Natural killer cell treated with Interleukin-12 subunit alpha and Interleukin-12 subunit beta and Interleukin-15 and Interleukin-18, amount 100 ng/mL, for 72 hours (primary cell): ENCODE measurements at regions not wholly inside any gene's neighbourhood (a gene's known extent, or its start where the extent isn't known, plus 50 kb on each side); places are given as distances from the start of the nearest gene placed in this dataset.

ENCODE experiments used
- ATAC-seq, 2 donors: fragments of 150-1000 bp; cut with Tn5 transposase in 1 of 2; sonication (Bioruptor Pico), chemical (Tn5 transposase) in 1 of 2; 2 replicates each; pipeline ENCODE4 v1.10.0; 2021
- DNase-seq: peaks from one replicate; pipeline ENCODE4 v3.0.0; 2022; ENCODE audit warnings: low spot score
- H3K27ac Mint-ChIP-seq, 2 donors: 1 replicate in 1 of 2; 2 replicates in 1 of 2; pipeline ENCODE4 v1.8.0; 2022; ENCODE audit warnings: mixed read lengths in 2 of 2, mild to moderate bottlenecking in 1 of 2, moderate library complexity in 1 of 2
- H3K27me3 Mint-ChIP-seq, 2 donors: 1 replicate in 1 of 2; 2 replicates in 1 of 2; pipeline ENCODE4 v1.8.0; 2022; ENCODE audit warnings: mixed read lengths in 2 of 2
- H3K36me3 Mint-ChIP-seq: one replicate; pipeline ENCODE4 v1.8.0; 2022; ENCODE audit warnings: mixed read lengths
- H3K4me1 Mint-ChIP-seq, 2 donors: 1 replicate in 1 of 2; 2 replicates in 1 of 2; pipeline ENCODE4 v1.8.0; 2022; ENCODE audit warnings: low read depth in 2 of 2, mixed read lengths in 2 of 2, mild to moderate bottlenecking in 1 of 2
- H3K4me3 Mint-ChIP-seq: one replicate; pipeline ENCODE4 v1.8.0; 2022; ENCODE audit warnings: mixed read lengths
- H3K9me3 Mint-ChIP-seq: 2 replicates; pipeline ENCODE4 v1.8.0; 2022; ENCODE audit warnings: mixed read lengths

DNA sequence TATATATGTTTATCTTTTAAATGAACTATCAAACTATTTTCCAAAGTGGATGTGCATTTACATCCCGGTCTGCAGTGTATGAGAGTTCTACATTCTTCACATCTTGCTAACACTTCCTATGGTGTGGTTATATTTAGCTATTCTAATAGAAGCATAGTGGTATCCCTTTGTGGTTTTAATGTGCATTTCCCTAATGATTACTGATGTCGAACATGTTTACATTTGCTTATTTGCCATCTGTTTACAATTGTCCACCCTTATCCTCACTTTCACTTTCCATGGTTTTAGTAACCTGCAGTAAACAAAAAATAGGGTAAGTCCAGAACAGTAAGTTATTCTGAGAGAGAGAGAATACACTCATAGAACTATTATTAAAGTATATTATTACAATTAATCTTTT is 360.5 kb upstream of the NAALADL2 start:
- peaks cover 3% of the 10 kb centered on the region for H3K9me3 Mint-ChIP-seq

DNA sequence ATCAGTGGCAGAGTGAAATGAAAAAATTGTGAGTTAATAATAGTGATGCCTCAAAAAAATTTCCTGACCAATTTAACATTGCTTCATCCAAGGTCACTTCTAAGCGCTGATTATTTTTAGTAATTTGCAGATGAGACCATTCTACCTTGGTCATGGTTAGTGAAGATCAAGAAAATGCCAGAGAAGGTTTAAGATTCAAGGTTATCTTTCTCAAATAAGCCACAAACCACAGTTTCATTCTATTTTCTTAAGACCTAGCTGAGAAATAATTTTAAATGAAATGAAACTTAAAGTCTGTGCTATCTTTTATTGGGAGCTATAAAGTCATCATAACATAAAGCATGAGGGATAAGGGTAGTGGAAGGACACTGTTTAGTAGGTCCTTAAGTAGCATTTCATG is 353.9 kb upstream of the NAALADL2 start:
- no peaks in the 10 kb centered on the region for H3K4me1 Mint-ChIP-seq
- H3K36me3 Mint-ChIP-seq: no peaks in the 10 kb centered on the region
- no peak overlapping the region for H3K27ac Mint-ChIP-seq
- H3K4me3 Mint-ChIP-seq: no peak overlapping the region
- H3K27me3 Mint-ChIP-seq: no peaks in the 10 kb centered on the region
- ATAC-seq (no peak), DNase-seq (no peak)
- no peaks in the 10 kb centered on the region for H3K9me3 Mint-ChIP-seq

More for the DNA sequence above, 360.5 kb upstream of the NAALADL2 start:
- Mint-ChIP-seq H3K4me1 (no peaks in the 10 kb centered on the region), H3K27ac (no peak overlapping the region), H3K36me3 (no peaks in the 10 kb centered on the region), H3K4me3 (no peak overlapping the region), H3K27me3 (no peaks in the 10 kb centered on the region)
- no peak for DNase-seq
- no peak for ATAC-seq

DNA sequence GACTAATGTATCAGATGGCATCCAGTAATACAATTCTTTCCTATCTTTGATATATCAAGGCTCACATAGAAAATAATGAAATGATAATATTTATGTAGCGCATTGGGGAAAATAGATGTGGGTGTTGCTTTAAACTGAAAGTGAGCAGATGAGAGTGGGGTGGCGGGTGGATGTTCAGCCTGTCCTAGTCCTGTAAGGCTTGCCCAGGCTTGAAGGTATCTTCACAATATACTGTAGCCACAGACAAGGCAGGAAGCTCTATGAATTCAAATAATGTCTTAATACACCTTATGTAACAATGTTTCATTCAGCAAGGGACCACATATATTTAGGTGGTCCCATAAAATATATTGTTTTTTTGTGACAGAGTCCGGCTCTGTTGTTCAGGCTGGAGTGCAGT is 334.9 kb upstream of the NAALADL2 start:
- Mint-ChIP-seq H3K4me1 (no peaks in the 10 kb centered on the region), H3K27me3 (no peaks in the 10 kb centered on the region), H3K36me3 (peaks cover 10% of the 10 kb centered on the region), H3K9me3 (peaks cover 3% of the 10 kb centered on the region), H3K4me3 (no peak overlapping the region), H3K27ac (no peak overlapping the region)
- ATAC-seq (no peak), DNase-seq (no peak)

DNA sequence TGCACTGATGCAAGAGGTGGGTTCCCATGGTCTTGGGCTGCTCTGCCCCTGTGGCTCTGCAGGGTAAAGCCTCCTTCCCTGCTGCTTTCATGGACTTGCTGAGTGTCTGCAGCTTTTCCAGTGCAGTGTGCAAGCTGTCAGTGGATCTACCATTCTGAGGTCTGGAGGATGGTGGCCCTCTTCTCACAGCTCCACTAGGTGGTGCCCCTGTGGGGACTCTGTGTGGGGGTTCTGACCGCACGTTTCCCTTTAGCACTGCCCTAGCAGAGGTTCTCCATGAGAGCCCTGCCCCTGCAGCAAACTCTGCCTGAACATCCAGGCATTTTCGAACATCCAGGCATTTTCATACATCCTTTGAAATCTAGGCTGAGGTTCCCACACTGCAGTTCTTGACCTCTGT is 329.8 kb upstream of the NAALADL2 start:
- Mint-ChIP-seq H3K27me3 (no peaks in the 10 kb centered on the region), H3K36me3 (peaks cover 5% of the 10 kb centered on the region), H3K9me3 (peaks cover 3% of the 10 kb centered on the region), H3K4me3 (no peak overlapping the region), H3K4me1 (no peaks in the 10 kb centered on the region), H3K27ac (no peak overlapping the region)
- ATAC-seq (no peak), DNase-seq (no peak)

DNA sequence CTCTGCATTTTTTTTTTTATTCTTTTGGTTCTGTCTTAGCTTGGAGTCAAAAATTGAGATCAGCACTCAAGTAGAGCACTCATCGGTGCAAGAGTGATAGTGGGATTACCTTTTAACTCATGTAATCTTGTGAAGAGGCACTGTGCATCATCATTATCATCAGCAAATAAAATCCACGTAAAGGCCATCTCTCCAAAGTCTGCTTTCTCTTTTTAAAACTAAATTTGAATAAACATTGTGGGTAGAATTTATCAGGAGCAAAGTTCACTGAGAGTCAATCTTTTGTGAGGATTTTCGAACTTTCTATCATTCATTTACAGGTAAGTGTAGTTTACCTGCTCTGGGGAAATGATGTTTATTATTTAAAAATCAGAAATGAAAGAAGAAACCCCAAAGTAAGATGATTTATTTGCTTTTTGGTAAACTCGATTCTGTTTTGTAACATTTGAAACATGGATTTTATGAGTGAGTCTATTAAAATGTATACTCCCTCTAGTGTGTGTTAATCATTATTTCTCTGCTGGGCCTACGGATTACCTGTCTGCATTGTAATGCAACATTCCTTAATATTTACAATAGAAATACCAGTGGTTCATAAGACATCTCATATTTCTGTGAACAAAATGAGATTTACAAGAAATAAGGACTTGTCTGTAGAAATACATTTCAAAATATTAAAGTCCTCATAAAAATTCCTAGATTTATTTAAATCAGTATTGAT is 327.7 kb upstream of the NAALADL2 start:
- no peak for ATAC-seq
- H3K9me3 Mint-ChIP-seq: peaks cover 3% of the 10 kb centered on the region
- DNase-seq: no peak
- H3K4me3 Mint-ChIP-seq: no peak overlapping the region
- H3K36me3 Mint-ChIP-seq: peaks cover 5% of the 10 kb centered on the region
- H3K27me3 Mint-ChIP-seq: no peaks in the 10 kb centered on the region
- H3K27ac Mint-ChIP-seq: no peak overlapping the region
- H3K4me1 Mint-ChIP-seq: no peaks in the 10 kb centered on the region

DNA sequence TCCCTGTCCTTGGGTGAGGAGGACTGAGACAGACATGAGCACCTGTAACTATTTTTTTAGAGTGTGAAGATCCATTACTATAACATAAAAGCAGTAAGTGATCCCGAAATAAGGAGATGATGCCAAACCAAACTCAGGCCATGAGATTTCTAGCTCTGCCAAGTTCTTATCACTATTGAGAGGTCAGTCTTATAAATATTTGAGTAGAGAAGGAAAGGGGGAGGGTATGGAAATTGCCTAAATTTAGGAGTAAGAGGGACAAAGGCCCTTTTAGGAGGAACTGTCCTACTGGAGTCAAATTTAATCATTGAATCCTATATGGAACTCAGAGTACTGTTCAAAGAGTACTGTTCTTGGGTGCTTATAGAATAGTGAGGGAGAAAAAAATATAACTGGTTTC is 326.9 kb upstream of the NAALADL2 start:
- Mint-ChIP-seq H3K9me3 (peaks cover 3% of the 10 kb centered on the region), H3K27ac (no peak overlapping the region), H3K36me3 (peaks cover 5% of the 10 kb centered on the region), H3K27me3 (no peaks in the 10 kb centered on the region), H3K4me3 (no peak overlapping the region), H3K4me1 (no peaks in the 10 kb centered on the region)
- no peak for ATAC-seq
- no peak for DNase-seq

DNA sequence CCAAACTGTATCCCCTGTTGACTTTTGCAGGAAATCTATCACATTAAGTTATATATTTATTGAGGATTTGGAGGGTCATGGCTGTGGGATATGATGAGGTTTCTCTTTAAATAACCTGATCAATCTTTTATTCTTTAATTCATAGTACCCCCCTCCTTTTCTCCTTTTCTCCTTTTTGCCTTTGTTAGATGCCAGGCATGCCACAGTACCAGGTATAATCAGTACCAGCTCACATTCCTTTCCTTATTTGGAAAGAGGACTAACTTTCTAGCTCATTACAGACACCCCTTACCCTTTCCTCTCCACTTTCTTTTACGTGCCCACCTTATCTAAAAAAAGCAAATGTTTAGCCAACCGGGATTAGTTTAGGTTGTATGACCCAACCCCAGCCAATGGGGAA is 326.4 kb upstream of the NAALADL2 start:
- Mint-ChIP-seq H3K27ac (no peak overlapping the region), H3K4me3 (no peak overlapping the region), H3K4me1 (no peaks in the 10 kb centered on the region), H3K27me3 (no peaks in the 10 kb centered on the region), H3K9me3 (peaks cover 3% of the 10 kb centered on the region), H3K36me3 (peaks cover 5% of the 10 kb centered on the region)
- DNase-seq: no peak
- ATAC-seq: no peak

DNA sequence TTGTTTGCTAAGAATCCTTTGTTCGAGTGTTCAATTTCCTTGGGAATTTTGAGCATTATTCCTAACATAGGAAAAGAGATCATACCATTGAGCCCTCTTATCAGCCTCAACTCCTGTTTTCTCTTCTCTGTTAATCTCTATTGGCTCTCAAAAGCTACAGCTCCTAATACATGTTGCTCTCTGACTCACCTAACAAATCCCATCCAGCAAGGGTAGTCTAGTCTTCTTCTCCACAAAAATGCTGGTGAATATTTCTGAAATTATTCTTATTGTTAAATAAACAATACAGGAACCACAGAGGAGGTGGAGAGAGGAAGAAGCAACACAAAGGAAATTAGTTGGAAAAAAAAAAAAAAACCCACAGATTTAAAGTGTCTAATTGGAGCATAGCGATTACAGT is 325.8 kb upstream of the NAALADL2 start:
- H3K27ac Mint-ChIP-seq: no peak overlapping the region
- H3K9me3 Mint-ChIP-seq: peaks cover 3% of the 10 kb centered on the region
- DNase-seq: no peak
- H3K4me3 Mint-ChIP-seq: no peak overlapping the region
- ATAC-seq: no peak
- no peaks in the 10 kb centered on the region for H3K4me1 Mint-ChIP-seq
- H3K36me3 Mint-ChIP-seq: peaks cover 5% of the 10 kb centered on the region
- H3K27me3 Mint-ChIP-seq: no peaks in the 10 kb centered on the region

DNA sequence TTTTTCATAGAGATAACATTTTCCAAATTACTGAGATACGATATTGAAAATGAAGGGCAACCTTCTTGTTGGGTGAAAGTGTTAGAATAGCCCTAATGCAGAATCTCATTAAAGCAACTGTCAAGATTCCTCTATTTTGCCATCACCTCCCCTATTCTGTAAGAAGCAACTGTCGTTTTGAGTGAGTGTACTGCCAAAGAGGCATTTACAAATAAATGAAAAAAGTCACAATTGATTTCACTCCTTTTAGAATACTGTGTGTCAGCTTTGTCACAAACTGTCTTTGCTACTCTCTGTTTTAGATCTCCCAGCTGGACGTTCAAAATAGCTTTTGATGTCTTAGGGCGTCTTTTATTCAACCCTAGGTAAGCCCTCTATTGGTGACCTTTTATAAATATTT is 322.8 kb upstream of the NAALADL2 start:
- no peak overlapping the region for H3K4me3 Mint-ChIP-seq
- no peaks in the 10 kb centered on the region for H3K9me3 Mint-ChIP-seq
- DNase-seq (no peak), ATAC-seq (no peak)
- H3K27me3 Mint-ChIP-seq: no peaks in the 10 kb centered on the region
- no peaks in the 10 kb centered on the region for H3K4me1 Mint-ChIP-seq
- no peak overlapping the region for H3K27ac Mint-ChIP-seq
- H3K36me3 Mint-ChIP-seq: no peaks in the 10 kb centered on the region

DNA sequence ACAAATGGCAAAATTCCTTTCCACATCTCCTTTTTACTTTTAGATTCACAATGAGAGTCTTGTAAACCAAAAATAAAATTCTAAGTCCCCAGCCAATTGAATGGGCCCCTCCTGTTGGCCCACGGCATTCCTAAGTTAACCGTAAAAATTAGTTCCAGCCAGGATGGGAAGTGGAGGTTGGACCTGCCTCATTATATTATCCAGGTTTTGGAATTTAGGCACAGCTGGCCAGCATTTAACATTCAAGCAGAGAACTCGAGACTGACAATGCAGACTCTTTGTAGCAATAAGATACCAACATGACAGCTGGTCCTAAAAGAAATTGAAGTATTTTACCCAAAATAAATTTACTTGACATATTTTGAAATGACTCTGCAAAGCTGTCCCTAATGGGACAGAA is 321.0 kb upstream of the NAALADL2 start:
- H3K36me3 Mint-ChIP-seq: no peaks in the 10 kb centered on the region
- H3K4me3 Mint-ChIP-seq: no peak overlapping the region
- DNase-seq (no peak), ATAC-seq (no peak)
- peaks cover 3% of the 10 kb centered on the region for H3K9me3 Mint-ChIP-seq
- no peaks in the 10 kb centered on the region for H3K4me1 Mint-ChIP-seq
- H3K27me3 Mint-ChIP-seq: no peaks in the 10 kb centered on the region
- H3K27ac Mint-ChIP-seq: no peak overlapping the region

DNA sequence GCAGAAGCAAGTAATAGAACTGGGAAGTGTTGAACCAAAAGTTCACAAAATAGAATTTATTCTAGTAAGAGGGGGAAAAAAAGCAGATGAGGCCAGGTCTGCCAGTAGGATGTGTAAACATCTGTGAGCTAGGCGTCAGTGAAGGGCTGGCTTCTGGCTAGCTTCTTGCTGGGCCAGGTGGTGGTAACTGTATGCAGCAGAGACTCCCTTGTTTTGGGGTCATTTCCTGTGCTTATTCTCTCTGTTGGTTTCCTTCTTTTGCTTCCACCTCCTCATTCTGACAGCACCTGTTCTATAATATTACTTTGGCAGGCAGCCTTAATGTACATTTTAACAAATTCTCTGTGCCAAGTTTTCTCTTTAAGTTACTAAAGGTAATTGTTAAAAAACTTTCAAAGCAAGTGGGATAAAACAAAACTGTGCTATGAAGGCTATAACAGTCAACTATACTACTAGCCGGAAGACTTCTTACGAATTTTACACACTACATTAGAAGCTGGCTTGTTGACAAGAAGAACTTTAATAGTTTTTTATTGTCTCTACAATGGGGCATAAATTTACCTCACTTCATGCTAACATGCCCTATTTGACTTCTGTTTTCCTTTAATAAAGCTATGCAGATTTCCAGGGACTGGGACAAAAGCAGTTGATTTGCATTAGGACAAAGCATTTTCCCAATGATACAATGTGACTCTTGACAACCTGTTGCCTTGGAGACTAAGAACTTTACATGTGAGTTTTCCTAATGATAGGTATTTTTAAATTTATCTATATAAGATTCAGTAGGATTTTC is 318.8 kb upstream of the NAALADL2 start:
- Mint-ChIP-seq H3K4me3 (no peak overlapping the region), H3K4me1 (no peaks in the 10 kb centered on the region), H3K36me3 (no peaks in the 10 kb centered on the region), H3K27me3 (no peaks in the 10 kb centered on the region), H3K27ac (no peak overlapping the region), H3K9me3 (peaks cover 3% of the 10 kb centered on the region)
- no peak for ATAC-seq
- DNase-seq: no peak

DNA sequence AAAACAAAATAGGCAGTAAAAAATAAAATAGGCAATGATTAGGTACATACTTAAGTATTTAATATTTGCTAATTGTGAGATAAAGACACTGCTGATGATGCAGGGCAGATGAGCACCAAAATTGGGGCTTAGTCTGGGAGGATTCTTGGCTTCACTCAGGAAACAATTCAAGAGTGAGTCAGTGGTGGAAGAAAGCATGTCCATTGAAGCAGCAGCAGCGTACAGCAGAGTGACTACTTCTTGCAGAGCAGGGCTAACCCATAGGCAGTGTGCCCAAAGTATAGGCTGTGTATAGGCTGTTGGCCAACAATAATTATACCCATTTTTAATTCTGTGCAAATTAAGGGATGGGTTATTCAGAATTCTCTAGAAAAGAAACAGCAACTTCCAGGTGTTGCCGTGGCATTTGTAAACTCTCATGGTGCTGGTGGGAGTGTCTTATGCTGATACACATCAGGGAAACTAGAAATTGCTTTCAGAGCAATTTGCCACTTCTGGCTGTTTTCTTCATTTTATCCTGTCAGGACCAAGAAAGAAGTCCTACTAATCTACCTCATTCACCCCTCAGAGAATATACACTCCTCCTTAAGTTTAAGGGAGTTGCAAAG is 317.3 kb upstream of the NAALADL2 start:
- Mint-ChIP-seq H3K4me1 (no peaks in the 10 kb centered on the region), H3K36me3 (no peaks in the 10 kb centered on the region), H3K9me3 (peaks cover 6% of the 10 kb centered on the region), H3K4me3 (no peak overlapping the region), H3K27ac (no peak overlapping the region), H3K27me3 (no peaks in the 10 kb centered on the region)
- ATAC-seq (no peak), DNase-seq (no peak)

DNA sequence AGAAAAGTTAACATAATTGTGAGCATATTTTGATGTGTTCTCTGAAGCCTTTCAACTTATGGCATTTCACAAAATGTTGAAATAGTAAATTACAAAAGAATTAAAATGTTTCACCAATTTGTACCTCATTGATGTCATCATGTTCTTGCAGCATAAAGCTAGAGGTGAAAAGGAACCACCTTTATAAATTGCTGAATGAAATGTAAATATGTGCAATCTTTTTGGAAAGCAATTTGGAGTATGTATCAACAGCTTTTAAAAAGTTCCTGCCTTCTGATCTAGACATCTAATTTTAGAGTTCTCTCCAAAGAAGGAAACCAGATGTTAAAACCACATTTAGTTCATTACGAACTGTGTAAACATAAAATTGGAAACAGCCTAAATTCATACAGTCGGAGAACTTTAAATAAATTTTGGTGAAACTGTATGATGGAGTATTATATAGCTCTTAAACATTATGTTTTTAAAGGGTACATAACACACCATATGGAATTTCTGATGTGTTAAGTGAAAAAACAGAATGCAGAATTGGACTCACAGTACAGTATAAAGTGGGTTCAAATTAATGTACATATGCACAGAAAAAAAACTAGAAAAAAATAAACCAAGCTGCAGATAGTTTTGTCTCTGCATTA is 311.2 kb upstream of the NAALADL2 start:
- ATAC-seq: no peak
- H3K4me1 Mint-ChIP-seq: no peaks in the 10 kb centered on the region
- DNase-seq: no peak

More for the DNA sequence above, 311.2 kb upstream of the NAALADL2 start:
- Mint-ChIP-seq H3K27ac (no peak overlapping the region), H3K4me3 (no peak overlapping the region), H3K9me3 (peaks cover 3% of the 10 kb centered on the region), H3K27me3 (no peaks in the 10 kb centered on the region), H3K36me3 (no peaks in the 10 kb centered on the region)
